ENCODE measurements at regions not wholly inside any gene's neighbourhood (a gene's known extent, or its start where the extent isn't known, plus 50 kb on each side); places are given as distances from the start of the nearest gene placed in this dataset.
"Not testable (repeated sequence)": the region's sequence is repeated elsewhere in the genome, so short reads cannot be mapped to it uniquely, and the experiment has no call there.

GRCh38 chr4:170887396-170887795 lies 797.6 kb upstream of the AADAT start:
- Histone ChIP-seq H3K36me3 (ENCODE audit: insufficient read depth, low read length) (no peaks in the 10 kb centered on the region), H3K4me2 (ENCODE audit: low read length) (no peak overlapping the region), H2AFZ (ENCODE audit: low read length) (no peak overlapping the region), H4K20me1 (ENCODE audit: insufficient read depth, low read length) (no peaks in the 10 kb centered on the region), H3K9me3 (ENCODE audit: low read length) (no peaks in the 10 kb centered on the region), H3K9ac (ENCODE audit: low read length) (no peak overlapping the region), H3K4me3 (ENCODE audit: low read depth, low read length, poor library complexity, severe bottlenecking) (no peak overlapping the region), H3K79me2 (ENCODE audit: insufficient read depth, low read length) (no peaks in the 10 kb centered on the region), H3K9me2 (ENCODE audit: low read depth, low read length) (no peaks in the 10 kb centered on the region), H3K27me3 (ENCODE audit: insufficient read depth, low read length) (no peaks in the 10 kb centered on the region), H3K27ac (ENCODE audit: low read depth, low read length, poor library complexity, severe bottlenecking) (no peak overlapping the region), H3F3A (ENCODE audit: insufficient read depth, low read length) (no peaks in the 10 kb centered on the region), H3K4me1 (ENCODE audit: insufficient read depth, low read length, severe bottlenecking) (no peaks in the 10 kb centered on the region)
- TF ChIP-seq CTCF (IDR thresholded peaks at IDR 0.05; ENCODE audit: low read length) (no peak), EZH2 (IDR thresholded peaks at IDR 0.05; ENCODE audit: borderline replicate concordance, low read length) (no peak)

- H3K9me2 ChIP-seq (ENCODE audit: low read depth, low read length) = no peaks in the 10 kb centered on the region
- H3K27ac ChIP-seq (ENCODE audit: low read depth, low read length, poor library complexity, severe bottlenecking) = no peak overlapping the region
- H3K27me3 ChIP-seq (ENCODE audit: insufficient read depth, low read length) = no peaks in the 10 kb centered on the region
- no peaks in the 10 kb centered on the region for H4K20me1 ChIP-seq (ENCODE audit: insufficient read depth, low read length)
- H3K4me2 ChIP-seq (ENCODE audit: low read length) = no peak overlapping the region
- H3K9ac ChIP-seq (ENCODE audit: low read length) = no peak overlapping the region
- no peaks in the 10 kb centered on the region for H3F3A ChIP-seq (ENCODE audit: insufficient read depth, low read length)
- H2AFZ ChIP-seq (ENCODE audit: low read length) = no peak overlapping the region
- TF ChIP-seq CTCF (IDR thresholded peaks at IDR 0.05; ENCODE audit: low read length) (no peak), EZH2 (IDR thresholded peaks at IDR 0.05; ENCODE audit: borderline replicate concordance, low read length) (no peak)
- H3K9me3 ChIP-seq (ENCODE audit: low read length) = no peaks in the 10 kb centered on the region
- H3K36me3 ChIP-seq (ENCODE audit: insufficient read depth, low read length) = no peaks in the 10 kb centered on the region
- H3K4me3 ChIP-seq (ENCODE audit: low read depth, low read length, poor library complexity, severe bottlenecking) = no peak overlapping the region
- no peaks in the 10 kb centered on the region for H3K4me1 ChIP-seq (ENCODE audit: insufficient read depth, low read length, severe bottlenecking)
- H3K79me2 ChIP-seq (ENCODE audit: insufficient read depth, low read length) = no peaks in the 10 kb centered on the region
Measured at GRCh38 chr4:170884969-170885570, 795.3 kb upstream of the AADAT start.

GRCh38 chr4:170881646-170882045 lies 791.9 kb upstream of the AADAT start:
- not testable (repeated sequence) for H3K27me3 ChIP-seq (ENCODE audit: insufficient read depth, low read length); H2AFZ ChIP-seq (ENCODE audit: low read length); H3K9me2 ChIP-seq (ENCODE audit: low read depth, low read length); H3K4me1 ChIP-seq (ENCODE audit: insufficient read depth, low read length, severe bottlenecking); H3K79me2 ChIP-seq (ENCODE audit: insufficient read depth, low read length); H3F3A ChIP-seq (ENCODE audit: insufficient read depth, low read length); H3K27ac ChIP-seq (ENCODE audit: low read depth, low read length, poor library complexity, severe bottlenecking); H3K9ac ChIP-seq (ENCODE audit: low read length); H3K4me2 ChIP-seq (ENCODE audit: low read length); H3K9me3 ChIP-seq (ENCODE audit: low read length); H3K4me3 ChIP-seq (ENCODE audit: low read depth, low read length, poor library complexity, severe bottlenecking); H4K20me1 ChIP-seq (ENCODE audit: insufficient read depth, low read length); H3K36me3 ChIP-seq (ENCODE audit: insufficient read depth, low read length)

- Histone ChIP-seq H3K4me3 (ENCODE audit: low read depth, low read length, poor library complexity, severe bottlenecking) (no peak overlapping the region), H4K20me1 (ENCODE audit: insufficient read depth, low read length) (no peaks in the 10 kb centered on the region), H3K27me3 (ENCODE audit: insufficient read depth, low read length) (no peaks in the 10 kb centered on the region), H3K9me3 (ENCODE audit: low read length) (no peaks in the 10 kb centered on the region), H3F3A (ENCODE audit: insufficient read depth, low read length) (no peaks in the 10 kb centered on the region), H3K9me2 (ENCODE audit: low read depth, low read length) (no peaks in the 10 kb centered on the region), H3K9ac (ENCODE audit: low read length) (no peak overlapping the region), H3K27ac (ENCODE audit: low read depth, low read length, poor library complexity, severe bottlenecking) (no peak overlapping the region), H3K79me2 (ENCODE audit: insufficient read depth, low read length) (no peaks in the 10 kb centered on the region), H3K4me1 (ENCODE audit: insufficient read depth, low read length, severe bottlenecking) (no peaks in the 10 kb centered on the region), H3K36me3 (ENCODE audit: insufficient read depth, low read length) (no peaks in the 10 kb centered on the region), H2AFZ (ENCODE audit: low read length) (no peak overlapping the region), H3K4me2 (ENCODE audit: low read length) (no peak overlapping the region)
- TF ChIP-seq CTCF (IDR thresholded peaks at IDR 0.05; ENCODE audit: low read length) (peak; percentile 37), EZH2 (IDR thresholded peaks at IDR 0.05; ENCODE audit: borderline replicate concordance, low read length) (no peak)
Measured at GRCh38 chr4:170875868-170876267, 786.1 kb upstream of the AADAT start.

All from OCI-LY1 (cell line).